ENCODE measurements at regions not wholly inside any gene's neighbourhood (a gene's known extent, or its start where the extent isn't known, plus 50 kb on each side); places are given as distances from the start of the nearest gene placed in this dataset.
"Not testable (repeated sequence)": the region's sequence is repeated elsewhere in the genome, so short reads cannot be mapped to it uniquely, and the experiment has no call there.

GRCh38 chrX:108946531-108946930 lies 210.2 kb upstream of the IRS4 start:
- WGBS, result 85% methylated on average over 4 of the region's 4 CpGs
- Histone ChIP-seq H3K9me3 (ENCODE audit: control insufficient read depth in 2 of 2, insufficient read depth in 1 of 2, low read length in 1 of 2) (peaks cover 0 to 9% of the 10 kb centered on the region in 2 donors), H3K27ac (ENCODE audit: low read depth in 1 of 2, low read length in 1 of 2) (no peak overlapping the region), H3K27me3 (ENCODE audit: control insufficient read depth in 2 of 2, insufficient read depth in 1 of 2, low read length in 1 of 2) (no peaks in the 10 kb centered on the region), H3K4me1 (ENCODE audit: control insufficient read depth in 2 of 2, insufficient read depth in 2 of 2, low read length in 2 of 2) (no peaks in the 10 kb centered on the region), H3K36me3 (ENCODE audit: control insufficient read depth in 2 of 2, insufficient read depth in 2 of 2, low read length in 1 of 2) (no peaks in the 10 kb centered on the region), H3K4me3 (ENCODE audit: low read length in 2 of 2) (no peak overlapping the region)
- no peak for DNase-seq (ENCODE audit: low read depth in 6 of 9, low spot score in 9 of 9)

- Histone ChIP-seq H3K36me3 (ENCODE audit: control insufficient read depth in 2 of 2, insufficient read depth in 2 of 2, low read length in 1 of 2) (no peaks in the 10 kb centered on the region), H3K4me1 (ENCODE audit: control insufficient read depth in 2 of 2, insufficient read depth in 2 of 2, low read length in 2 of 2) (no peaks in the 10 kb centered on the region), H3K27me3 (ENCODE audit: control insufficient read depth in 2 of 2, insufficient read depth in 1 of 2, low read length in 1 of 2) (no peaks in the 10 kb centered on the region), H3K9me3 (ENCODE audit: control insufficient read depth in 2 of 2, insufficient read depth in 1 of 2, low read length in 1 of 2) (peaks cover 0 to 9% of the 10 kb centered on the region in 2 donors), H3K27ac (ENCODE audit: low read depth in 1 of 2, low read length in 1 of 2) (no peak overlapping the region), H3K4me3 (ENCODE audit: low read length in 2 of 2) (no peak overlapping the region)
- WGBS, result 90% methylated on average over 3 of the region's 3 CpGs
- no peak for DNase-seq (ENCODE audit: low read depth in 6 of 9, low spot score in 9 of 9)
Observed at GRCh38 chrX:108945883-108946523, 209.6 kb upstream of the IRS4 start.

GRCh38 chrX:108914791-108915190 lies 178.4 kb upstream of the IRS4 start:
- Histone ChIP-seq H3K36me3 (ENCODE audit: control insufficient read depth in 2 of 2, insufficient read depth in 2 of 2, low read length in 1 of 2) (no peaks in the 10 kb centered on the region), H3K27ac (ENCODE audit: low read depth in 1 of 2, low read length in 1 of 2) (no peak overlapping the region), H3K9me3 (ENCODE audit: control insufficient read depth in 2 of 2, insufficient read depth in 1 of 2, low read length in 1 of 2) (no peaks in the 10 kb centered on the region), H3K4me3 (ENCODE audit: low read length in 2 of 2) (no peak overlapping the region), H3K27me3 (ENCODE audit: control insufficient read depth in 2 of 2, insufficient read depth in 1 of 2, low read length in 1 of 2) (no peaks in the 10 kb centered on the region), H3K4me1 (ENCODE audit: control insufficient read depth in 2 of 2, insufficient read depth in 2 of 2, low read length in 2 of 2) (no peaks in the 10 kb centered on the region)
- no peak for DNase-seq (ENCODE audit: low read depth in 6 of 9, low spot score in 9 of 9)

GRCh38 chrX:108903831-108904230 lies 167.5 kb upstream of the IRS4 start:
- not testable (repeated sequence) for DNase-seq (ENCODE audit: low read depth in 6 of 9, low spot score in 9 of 9); H3K4me1 ChIP-seq (ENCODE audit: control insufficient read depth in 2 of 2, insufficient read depth in 2 of 2, low read length in 2 of 2); H3K27ac ChIP-seq (ENCODE audit: low read depth in 1 of 2, low read length in 1 of 2); H3K27me3 ChIP-seq (ENCODE audit: control insufficient read depth in 2 of 2, insufficient read depth in 1 of 2, low read length in 1 of 2); H3K36me3 ChIP-seq (ENCODE audit: control insufficient read depth in 2 of 2, insufficient read depth in 2 of 2, low read length in 1 of 2); H3K4me3 ChIP-seq (ENCODE audit: low read length in 2 of 2); H3K9me3 ChIP-seq (ENCODE audit: control insufficient read depth in 2 of 2, insufficient read depth in 1 of 2, low read length in 1 of 2)
- 93% methylated on average over 5 of the region's 5 CpGs for WGBS

GRCh38 chrX:108900333-108900732 lies 164.0 kb upstream of the IRS4 start:
- H3K4me3 ChIP-seq (ENCODE audit: low read length in 2 of 2), result no peak overlapping the region
- WGBS, result 89% methylated on average over 1 of the region's 1 CpG
- H3K9me3 ChIP-seq (ENCODE audit: control insufficient read depth in 2 of 2, insufficient read depth in 1 of 2, low read length in 1 of 2), result peaks cover 0 to 6% of the 10 kb centered on the region in 2 donors
- H3K4me1 ChIP-seq (ENCODE audit: control insufficient read depth in 2 of 2, insufficient read depth in 2 of 2, low read length in 2 of 2), result no peaks in the 10 kb centered on the region
- no peaks in the 10 kb centered on the region for H3K36me3 ChIP-seq (ENCODE audit: control insufficient read depth in 2 of 2, insufficient read depth in 2 of 2, low read length in 1 of 2)
- no peaks in the 10 kb centered on the region for H3K27me3 ChIP-seq (ENCODE audit: control insufficient read depth in 2 of 2, insufficient read depth in 1 of 2, low read length in 1 of 2)
- no peak for DNase-seq (ENCODE audit: low read depth in 6 of 9, low spot score in 9 of 9)
- no peak overlapping the region for H3K27ac ChIP-seq (ENCODE audit: low read depth in 1 of 2, low read length in 1 of 2)

GRCh38 chrX:108896349-108896748 lies 160.0 kb upstream of the IRS4 start:
- H3K4me1 ChIP-seq (ENCODE audit: control insufficient read depth in 2 of 2, insufficient read depth in 2 of 2, low read length in 2 of 2); H3K36me3 ChIP-seq (ENCODE audit: control insufficient read depth in 2 of 2, insufficient read depth in 2 of 2, low read length in 1 of 2): not testable (repeated sequence)
- H3K9me3 ChIP-seq (ENCODE audit: control insufficient read depth in 2 of 2, insufficient read depth in 1 of 2, low read length in 1 of 2), result peaks cover 0 to 19% of the 10 kb centered on the region in 2 donors

GRCh38 chrX:108892501-108892900 lies 156.1 kb upstream of the IRS4 start:
- Histone ChIP-seq H3K4me1 (ENCODE audit: control insufficient read depth in 2 of 2, insufficient read depth in 2 of 2, low read length in 2 of 2) (no peaks in the 10 kb centered on the region), H3K4me3 (ENCODE audit: low read length in 2 of 2) (no peak overlapping the region), H3K36me3 (ENCODE audit: control insufficient read depth in 2 of 2, insufficient read depth in 2 of 2, low read length in 1 of 2) (no peaks in the 10 kb centered on the region), H3K27ac (ENCODE audit: low read depth in 1 of 2, low read length in 1 of 2) (no peak overlapping the region), H3K27me3 (ENCODE audit: control insufficient read depth in 2 of 2, insufficient read depth in 1 of 2, low read length in 1 of 2) (no peaks in the 10 kb centered on the region), H3K9me3 (ENCODE audit: control insufficient read depth in 2 of 2, insufficient read depth in 1 of 2, low read length in 1 of 2) (peaks cover 0 to 19% of the 10 kb centered on the region in 2 donors)
- no peak for DNase-seq (ENCODE audit: low read depth in 6 of 9, low spot score in 9 of 9)

More at GRCh38 chrX:108896349-108896748, 160.0 kb upstream of the IRS4 start:
- DNase-seq (ENCODE audit: low read depth in 6 of 9, low spot score in 9 of 9); H3K4me3 ChIP-seq (ENCODE audit: low read length in 2 of 2); H3K27me3 ChIP-seq (ENCODE audit: control insufficient read depth in 2 of 2, insufficient read depth in 1 of 2, low read length in 1 of 2); H3K27ac ChIP-seq (ENCODE audit: low read depth in 1 of 2, low read length in 1 of 2): not testable (repeated sequence)

- Histone ChIP-seq H3K4me1 (ENCODE audit: control insufficient read depth in 2 of 2, insufficient read depth in 2 of 2, low read length in 2 of 2) (no peaks in the 10 kb centered on the region), H3K27ac (ENCODE audit: low read depth in 1 of 2, low read length in 1 of 2) (no peak overlapping the region), H3K4me3 (ENCODE audit: low read length in 2 of 2) (no peak overlapping the region), H3K27me3 (ENCODE audit: control insufficient read depth in 2 of 2, insufficient read depth in 1 of 2, low read length in 1 of 2) (no peaks in the 10 kb centered on the region), H3K36me3 (ENCODE audit: control insufficient read depth in 2 of 2, insufficient read depth in 2 of 2, low read length in 1 of 2) (no peaks in the 10 kb centered on the region), H3K9me3 (ENCODE audit: control insufficient read depth in 2 of 2, insufficient read depth in 1 of 2, low read length in 1 of 2) (no peaks in the 10 kb centered on the region)
- no peak for DNase-seq (ENCODE audit: low read depth in 6 of 9, low spot score in 9 of 9)
Observed at GRCh38 chrX:108875548-108875947, 139.2 kb upstream of the IRS4 start.

- DNase-seq (ENCODE audit: low read depth in 6 of 9, low spot score in 9 of 9); H3K9me3 ChIP-seq (ENCODE audit: control insufficient read depth in 2 of 2, insufficient read depth in 1 of 2, low read length in 1 of 2); H3K4me3 ChIP-seq (ENCODE audit: low read length in 2 of 2); H3K27me3 ChIP-seq (ENCODE audit: control insufficient read depth in 2 of 2, insufficient read depth in 1 of 2, low read length in 1 of 2); H3K27ac ChIP-seq (ENCODE audit: low read depth in 1 of 2, low read length in 1 of 2); H3K4me1 ChIP-seq (ENCODE audit: control insufficient read depth in 2 of 2, insufficient read depth in 2 of 2, low read length in 2 of 2); H3K36me3 ChIP-seq (ENCODE audit: control insufficient read depth in 2 of 2, insufficient read depth in 2 of 2, low read length in 1 of 2): not testable (repeated sequence)
- 100% methylated on average over 1 of the region's 1 CpG for WGBS
Observed at GRCh38 chrX:108843039-108843438, 106.7 kb upstream of the IRS4 start.

GRCh38 chrX:108833993-108834392 lies 97.6 kb upstream of the IRS4 start:
- H3K4me3 ChIP-seq (ENCODE audit: low read length in 2 of 2), result no peak overlapping the region
- no peaks in the 10 kb centered on the region for H3K4me1 ChIP-seq (ENCODE audit: control insufficient read depth in 2 of 2, insufficient read depth in 2 of 2, low read length in 2 of 2)
- no peak for DNase-seq (ENCODE audit: low read depth in 6 of 9, low spot score in 9 of 9)
- no peaks in the 10 kb centered on the region for H3K9me3 ChIP-seq (ENCODE audit: control insufficient read depth in 2 of 2, insufficient read depth in 1 of 2, low read length in 1 of 2)
- H3K27ac ChIP-seq (ENCODE audit: low read depth in 1 of 2, low read length in 1 of 2), result no peak overlapping the region
- 70% methylated on average over 4 of the region's 4 CpGs for WGBS
- H3K27me3 ChIP-seq (ENCODE audit: control insufficient read depth in 2 of 2, insufficient read depth in 1 of 2, low read length in 1 of 2), result no peaks in the 10 kb centered on the region
- H3K36me3 ChIP-seq (ENCODE audit: control insufficient read depth in 2 of 2, insufficient read depth in 2 of 2, low read length in 1 of 2), result no peaks in the 10 kb centered on the region

Measured in thymus (tissue), 11 donors.